Dendritic cell treated with granulocyte-macrophage colony-stimulating factor and Interleukin-4, amounts not matched to agents 40 ng/mL and 50 ng/mL, for 4 days (primary cell): ENCODE measurements at regions not wholly inside any gene's neighbourhood (a gene's known extent, or its start where the extent isn't known, plus 50 kb on each side); places are given as distances from the start of the nearest gene placed in this dataset.

Experiments used
- H3K27ac Mint-ChIP-seq: one replicate; pipeline ENCODE4 v1.8.0; 2022; ENCODE audit warnings: mild to moderate bottlenecking, mixed read lengths
- H3K27me3 Mint-ChIP-seq: one replicate; pipeline ENCODE4 v1.8.0; 2022; ENCODE audit warnings: mild to moderate bottlenecking, mixed read lengths
- H3K36me3 Mint-ChIP-seq: one replicate; pipeline ENCODE4 v1.8.0; 2022; ENCODE audit warnings: low read depth, mixed read lengths
- H3K4me1 Mint-ChIP-seq: one replicate; pipeline ENCODE4 v1.8.0; 2022; ENCODE audit warnings: low read depth, mixed read lengths
- H3K4me3 Mint-ChIP-seq: one replicate; pipeline ENCODE4 v1.8.0; 2022; ENCODE audit warnings: mild to moderate bottlenecking, moderate library complexity, mixed read lengths
- H3K9me3 Mint-ChIP-seq: one replicate; pipeline ENCODE4 v1.8.0; 2022; ENCODE audit warnings: mixed read lengths
- intact Hi-C: fragments of 100-400 bp; cut with micrococcal nuclease; formaldehyde crosslinking; loops from one replicate; pipeline ENCODE4 v1.15.0; 2022

GRCh38 chr16:74100395-74101326 lies 196.0 kb upstream of the PSMD7 start:
- Mint-ChIP-seq H3K27me3 (peaks cover 2% of the 10 kb centered on the region), H3K9me3 (peaks cover 13% of the 10 kb centered on the region), H3K4me1 (peaks cover 7% of the 10 kb centered on the region), H3K27ac (no peak overlapping the region), H3K36me3 (no peaks in the 10 kb centered on the region), H3K4me3 (no peak overlapping the region)
- intact Hi-C loops, result loop anchor here (10.0 kb wide), 1 partner anchor 66 kb away; no protein-coding TSS in a partner anchor

- H3K36me3 Mint-ChIP-seq, result no peaks in the 10 kb centered on the region
- H3K4me1 Mint-ChIP-seq, result peaks cover 15% of the 10 kb centered on the region
- no peak overlapping the region for H3K4me3 Mint-ChIP-seq
- H3K9me3 Mint-ChIP-seq, result peaks cover 13% of the 10 kb centered on the region
- H3K27me3 Mint-ChIP-seq, result no peaks in the 10 kb centered on the region
- no peak overlapping the region for H3K27ac Mint-ChIP-seq
- intact Hi-C loops, result loop anchor here (10.0 kb wide), 1 partner anchor 145 kb away; no protein-coding TSS in a partner anchor
These were observed 197.1 kb upstream of the PSMD7 start for GRCh38 chr16:74099530-74099929.

- Mint-ChIP-seq H3K4me1 (peaks cover 16% of the 10 kb centered on the region), H3K9me3 (no peaks in the 10 kb centered on the region), H3K27ac (peak overlapping the region; percentile 78), H3K4me3 (peak overlapping the region; percentile 17), H3K27me3 (no peaks in the 10 kb centered on the region), H3K36me3 (no peaks in the 10 kb centered on the region)
- intact Hi-C loops, result loop anchor here (10.0 kb wide), 1 partner anchor 140 kb away; no protein-coding TSS in a partner anchor
These were observed 201.7 kb upstream of the PSMD7 start for GRCh38 chr16:74094962-74095361.

- Mint-ChIP-seq H3K4me1 (peaks cover 16% of the 10 kb centered on the region), H3K4me3 (peak overlapping the region; percentile 17), H3K9me3 (no peaks in the 10 kb centered on the region), H3K36me3 (no peaks in the 10 kb centered on the region), H3K27ac (peak overlapping the region; percentile 78), H3K27me3 (no peaks in the 10 kb centered on the region)
- intact Hi-C loops, result loop anchor here (10.0 kb wide), 1 partner anchor 140 kb away; no protein-coding TSS in a partner anchor
These were observed 202.1 kb upstream of the PSMD7 start for GRCh38 chr16:74094514-74094913.

- H3K4me1 Mint-ChIP-seq, result peaks cover 12% of the 10 kb centered on the region
- intact Hi-C loops, result loop anchor here (10.0 kb wide), 1 partner anchor 138 kb away; no protein-coding TSS in a partner anchor
- no peaks in the 10 kb centered on the region for H3K36me3 Mint-ChIP-seq
- no peak overlapping the region for H3K4me3 Mint-ChIP-seq
- no peaks in the 10 kb centered on the region for H3K9me3 Mint-ChIP-seq
- H3K27ac Mint-ChIP-seq, result no peak overlapping the region
- H3K27me3 Mint-ChIP-seq, result peaks cover 3% of the 10 kb centered on the region
These were observed 204.3 kb upstream of the PSMD7 start for GRCh38 chr16:74092336-74092735.

- H3K4me1 Mint-ChIP-seq, result peaks cover 10% of the 10 kb centered on the region
These were observed 205.7 kb upstream of the PSMD7 start for GRCh38 chr16:74090871-74091270.

GRCh38 chr16:74083541-74083940 lies 213.1 kb upstream of the PSMD7 start:
- no peaks in the 10 kb centered on the region for H3K9me3 Mint-ChIP-seq
- no peaks in the 10 kb centered on the region for H3K4me1 Mint-ChIP-seq
- intact Hi-C loops, result no loop called here
- H3K36me3 Mint-ChIP-seq, result no peaks in the 10 kb centered on the region
- H3K4me3 Mint-ChIP-seq, result no peak overlapping the region
- peaks cover 3% of the 10 kb centered on the region for H3K27me3 Mint-ChIP-seq
- H3K27ac Mint-ChIP-seq, result no peak overlapping the region

More at GRCh38 chr16:74090871-74091270, 205.7 kb upstream of the PSMD7 start:
- Mint-ChIP-seq H3K27me3 (peaks cover 3% of the 10 kb centered on the region), H3K9me3 (no peaks in the 10 kb centered on the region), H3K36me3 (no peaks in the 10 kb centered on the region), H3K4me3 (no peak overlapping the region), H3K27ac (no peak overlapping the region)
- intact Hi-C loops, result loop anchor here (10.0 kb wide), 1 partner anchor 136 kb away; no protein-coding TSS in a partner anchor

- intact Hi-C loops, result no loop called here
- no peaks in the 10 kb centered on the region for H3K27me3 Mint-ChIP-seq
- H3K9me3 Mint-ChIP-seq, result peaks cover 9% of the 10 kb centered on the region
- no peak overlapping the region for H3K27ac Mint-ChIP-seq
- no peaks in the 10 kb centered on the region for H3K4me1 Mint-ChIP-seq
- H3K36me3 Mint-ChIP-seq, result no peaks in the 10 kb centered on the region
- no peak overlapping the region for H3K4me3 Mint-ChIP-seq
These were observed 216.3 kb upstream of the PSMD7 start for GRCh38 chr16:74080311-74080710.

- no peaks in the 10 kb centered on the region for H3K36me3 Mint-ChIP-seq
- no peaks in the 10 kb centered on the region for H3K4me1 Mint-ChIP-seq
- H3K27me3 Mint-ChIP-seq, result no peaks in the 10 kb centered on the region
- peaks cover 18% of the 10 kb centered on the region for H3K9me3 Mint-ChIP-seq
- intact Hi-C loops, result no loop called here
- H3K27ac Mint-ChIP-seq, result no peak overlapping the region
- H3K4me3 Mint-ChIP-seq, result no peak overlapping the region
These were observed 217.4 kb upstream of the PSMD7 start for GRCh38 chr16:74079232-74079586.

- Mint-ChIP-seq H3K27ac (no peak overlapping the region), H3K27me3 (no peaks in the 10 kb centered on the region), H3K4me3 (no peak overlapping the region), H3K4me1 (no peaks in the 10 kb centered on the region), H3K9me3 (peaks cover 22% of the 10 kb centered on the region), H3K36me3 (no peaks in the 10 kb centered on the region)
- intact Hi-C loops, result no loop called here
These were observed 217.9 kb upstream of the PSMD7 start for GRCh38 chr16:74078511-74079231.

GRCh38 chr16:74076568-74076967 lies 220.0 kb upstream of the PSMD7 start:
- Mint-ChIP-seq H3K4me1 (no peaks in the 10 kb centered on the region), H3K27me3 (no peaks in the 10 kb centered on the region), H3K27ac (no peak overlapping the region), H3K4me3 (no peak overlapping the region), H3K9me3 (peaks cover 22% of the 10 kb centered on the region), H3K36me3 (no peaks in the 10 kb centered on the region)
- intact Hi-C loops, result no loop called here

GRCh38 chr16:74075393-74075792 lies 221.2 kb upstream of the PSMD7 start:
- H3K36me3 Mint-ChIP-seq, result no peaks in the 10 kb centered on the region
- H3K4me3 Mint-ChIP-seq, result no peak overlapping the region
- H3K27me3 Mint-ChIP-seq, result no peaks in the 10 kb centered on the region
- no peaks in the 10 kb centered on the region for H3K4me1 Mint-ChIP-seq
- peaks cover 22% of the 10 kb centered on the region for H3K9me3 Mint-ChIP-seq
- intact Hi-C loops, result no loop called here
- no peak overlapping the region for H3K27ac Mint-ChIP-seq

- H3K4me3 Mint-ChIP-seq, result no peak overlapping the region
These were observed 223.2 kb upstream of the PSMD7 start for GRCh38 chr16:74073456-74073855.

GRCh38 chr16:74071996-74072535 lies 224.5 kb upstream of the PSMD7 start:
- no peaks in the 10 kb centered on the region for H3K36me3 Mint-ChIP-seq
- no peaks in the 10 kb centered on the region for H3K4me1 Mint-ChIP-seq
- intact Hi-C loops, result no loop called here
- H3K27ac Mint-ChIP-seq, result no peak overlapping the region
- H3K4me3 Mint-ChIP-seq, result no peak overlapping the region
- H3K27me3 Mint-ChIP-seq, result no peaks in the 10 kb centered on the region
- peaks cover 22% of the 10 kb centered on the region for H3K9me3 Mint-ChIP-seq

More at GRCh38 chr16:74073456-74073855, 223.2 kb upstream of the PSMD7 start:
- H3K4me1 Mint-ChIP-seq, result no peaks in the 10 kb centered on the region
- H3K27me3 Mint-ChIP-seq, result no peaks in the 10 kb centered on the region
- no peaks in the 10 kb centered on the region for H3K36me3 Mint-ChIP-seq
- peaks cover 22% of the 10 kb centered on the region for H3K9me3 Mint-ChIP-seq
- intact Hi-C loops, result no loop called here
- H3K27ac Mint-ChIP-seq, result no peak overlapping the region
